Sigmoid colon (tissue), 6 donors: ENCODE measurements at regions not wholly inside any gene's neighbourhood (a gene's known extent, or its start where the extent isn't known, plus 50 kb on each side); places are given as distances from the start of the nearest gene placed in this dataset.
A peak's percentile ranks its signal among the peaks of the same experiment; 100 is the strongest.

ENCODE experiments used
- DNase-seq: peaks from one replicate; pipeline ENCODE4 v3.0.0-alpha.2; 2019
- H3K27ac ChIP-seq, 4 donors: fragments of 200-600 bp; sonication (generic); one replicate each; pipeline ENCODE4 v1.5.1; 2016 to 2019; ENCODE audit warnings: mild to moderate bottlenecking in 1 of 4
- H3K27me3 ChIP-seq, 3 donors: fragments of 200-600 bp; sonication (generic); one replicate each; pipeline ENCODE4 v1.5.1; 2019; ENCODE audit warnings: mild to moderate bottlenecking in 1 of 3
- H3K36me3 ChIP-seq, 4 donors: fragments of 200-600 bp; sonication (generic); one replicate each; pipeline ENCODE4 v1.5.1; 2016 to 2019
- H3K4me1 ChIP-seq, 4 donors: fragments of 200-600 bp; sonication (generic); one replicate each; pipeline ENCODE4 v1.5.1; 2017 to 2019
- H3K4me3 ChIP-seq, 4 donors: fragments of 200-600 bp; sonication (generic); one replicate each; pipeline ENCODE4 v1.5.1; 2017 to 2019; ENCODE audit warnings: mild to moderate bottlenecking in 2 of 4, moderate library complexity in 1 of 4
- H3K9me3 ChIP-seq, 4 donors: fragments of 200-600 bp in 3 of 4; sonication (generic) in 3 of 4; one replicate each; pipeline versions ENCODE4 v1.5.1 to v1.6.1; 2013 to 2019
- EP300 ChIP-seq, 4 donors: sonication (generic); formaldehyde crosslinking; IDR thresholded peaks; one replicate each; pipeline ENCODE4 v1.6.1; 2017; ENCODE audit warnings: antibody characterized with exemption in 4 of 4
- POLR2A ChIP-seq, 2 donors: fragments of 450-650 bp; IDR thresholded peaks; one replicate each; pipeline ENCODE4 v1.6.1; 2016; ENCODE audit warnings: antibody characterized with exemption in 2 of 2, mild to moderate bottlenecking in 2 of 2, moderate library complexity in 2 of 2
- POLR2AphosphoS5 ChIP-seq, 4 donors: sonication (generic); formaldehyde crosslinking; IDR thresholded peaks; one replicate each; pipeline ENCODE4 v1.6.1; 2017; ENCODE audit warnings: antibody characterized with exemption in 4 of 4
- whole genome bisulfite sequencing, 2 donors: extraction: QIAGEN DNeasy Blood & Tissue Kit; methylation state at CpG; one replicate each; pipeline ENCODE4 v1.1.7; 2013; 5-methylcytosine and 5-hydroxymethylcytosine counted together
- intact Hi-C: fragments of 100-400 bp; cut with DNase I; formaldehyde crosslinking; loops from one replicate; pipeline ENCODE4 v1.15.1; 2023
- TF ChIP-seq, protein P1 (sequence below), 4 experiments: fragments of 450-650 bp in 3 of 4; fragments of 200-600 bp in 1 of 4; IDR thresholded peaks; one replicate each; pipeline ENCODE4 v1.5.1; 2016 to 2019; ENCODE audit warnings: antibody characterized with exemption in 4 of 4, mild to moderate bottlenecking in 3 of 4, moderate library complexity in 2 of 4
- donor health status: healthy with polysubstance abuse.
- donor health status: healthy.

DNA sequence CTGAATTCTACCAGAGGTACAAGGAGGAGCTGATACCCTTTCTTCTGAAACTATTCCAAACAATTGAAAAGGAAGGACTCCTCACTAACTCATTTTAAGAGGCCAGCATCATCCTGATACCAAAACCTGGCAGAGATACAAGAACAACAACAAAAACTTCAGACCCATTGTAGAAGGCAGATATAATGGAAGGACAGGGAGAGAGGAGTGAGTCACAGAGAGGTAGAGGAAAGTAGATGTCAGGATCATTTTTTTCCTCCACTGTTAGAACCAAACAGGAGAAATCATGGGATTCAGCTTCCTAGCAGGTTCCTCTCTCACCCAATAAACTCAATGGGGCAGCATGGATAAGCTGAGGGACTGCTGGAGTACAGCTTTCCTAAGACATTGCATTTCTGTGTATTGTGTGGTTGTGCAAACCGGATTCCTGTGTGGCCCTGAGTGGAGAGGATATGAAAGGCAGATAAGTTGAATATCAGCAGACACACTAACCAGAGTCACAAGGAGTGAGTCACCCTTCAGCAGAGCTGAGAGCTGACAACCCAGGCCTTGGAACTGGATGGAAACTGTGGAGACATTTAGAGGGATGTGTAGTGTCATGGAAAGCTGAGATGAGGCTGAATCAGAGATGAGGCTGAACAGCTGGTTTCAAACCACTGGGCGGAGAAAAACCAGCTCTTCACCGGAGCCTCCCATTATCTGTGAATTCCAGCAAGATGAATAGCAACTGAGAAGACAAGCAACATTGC, 60.9 kb upstream of the MMADHC start:
- TF ChIP-seq POLR2A (IDR thresholded peaks at IDR 0.05): no peak
- peak in 2 of 4 donors; percentile 33 to 47 for TF ChIP-seq POLR2AphosphoS5 (IDR thresholded peaks at IDR 0.05)
- H3K36me3 ChIP-seq: no peaks in the 10 kb centered on the region
- DNase-seq: peak; percentile 48
- H3K27me3 ChIP-seq: no peaks in the 10 kb centered on the region
- no peak overlapping the region for H3K4me3 ChIP-seq
- no peaks in the 10 kb centered on the region for H3K4me1 ChIP-seq
- H3K9me3 ChIP-seq: no peaks in the 10 kb centered on the region
- no peak overlapping the region for H3K27ac ChIP-seq
- WGBS, 2 donors: 80 to 85% methylated on average over 3 of the region's 3 CpGs
- intact Hi-C loops: no loop called here

GRCh38 chr2:149645391-149645790, 57.8 kb upstream of the MMADHC start:
- Histone ChIP-seq H3K4me1 (no peaks in the 10 kb centered on the region), H3K9me3 (no peaks in the 10 kb centered on the region), H3K36me3 (no peaks in the 10 kb centered on the region), H3K4me3 (no peak overlapping the region), H3K27ac (no peak overlapping the region), H3K27me3 (no peaks in the 10 kb centered on the region)
- no peak for DNase-seq
- intact Hi-C loops: no loop called here
- TF ChIP-seq, protein P1, sequence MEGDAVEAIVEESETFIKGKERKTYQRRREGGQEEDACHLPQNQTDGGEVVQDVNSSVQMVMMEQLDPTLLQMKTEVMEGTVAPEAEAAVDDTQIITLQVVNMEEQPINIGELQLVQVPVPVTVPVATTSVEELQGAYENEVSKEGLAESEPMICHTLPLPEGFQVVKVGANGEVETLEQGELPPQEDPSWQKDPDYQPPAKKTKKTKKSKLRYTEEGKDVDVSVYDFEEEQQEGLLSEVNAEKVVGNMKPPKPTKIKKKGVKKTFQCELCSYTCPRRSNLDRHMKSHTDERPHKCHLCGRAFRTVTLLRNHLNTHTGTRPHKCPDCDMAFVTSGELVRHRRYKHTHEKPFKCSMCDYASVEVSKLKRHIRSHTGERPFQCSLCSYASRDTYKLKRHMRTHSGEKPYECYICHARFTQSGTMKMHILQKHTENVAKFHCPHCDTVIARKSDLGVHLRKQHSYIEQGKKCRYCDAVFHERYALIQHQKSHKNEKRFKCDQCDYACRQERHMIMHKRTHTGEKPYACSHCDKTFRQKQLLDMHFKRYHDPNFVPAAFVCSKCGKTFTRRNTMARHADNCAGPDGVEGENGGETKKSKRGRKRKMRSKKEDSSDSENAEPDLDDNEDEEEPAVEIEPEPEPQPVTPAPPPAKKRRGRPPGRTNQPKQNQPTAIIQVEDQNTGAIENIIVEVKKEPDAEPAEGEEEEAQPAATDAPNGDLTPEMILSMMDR (IDR thresholded peaks at IDR 0.05): no peak
- TF ChIP-seq POLR2A (IDR thresholded peaks at IDR 0.05) (no peak), POLR2AphosphoS5 (IDR thresholded peaks at IDR 0.05) (no peak), EP300 (IDR thresholded peaks at IDR 0.05) (no peak)
